WTC11 (cell line): ENCODE measurements at regions not wholly inside any gene's neighbourhood (a gene's known extent, or its start where the extent isn't known, plus 50 kb on each side); places are given as distances from the start of the nearest gene placed in this dataset.

ENCODE experiments used
- ATF1 ChIP-seq: sonication (generic); formaldehyde crosslinking; IDR thresholded peaks from 2 replicates; pipeline ENCODE4 v1.8.1; 2023; ENCODE audit warnings: mild to moderate bottlenecking, moderate library complexity, missing genetic modification reagents
- ATF2 ChIP-seq: sonication (generic); formaldehyde crosslinking; IDR thresholded peaks from 2 replicates; pipeline ENCODE4 v1.8.1; 2022; ENCODE audit warnings: low read depth, missing genetic modification reagents, borderline replicate concordance
- CTCF ChIP-seq: fragments of 200-600 bp; IDR thresholded peaks from 2 replicates; pipeline ENCODE4 v1.8.0; 2022; ENCODE audit warnings: antibody characterized with exemption
- ELF4 ChIP-seq: sonication (generic); formaldehyde crosslinking; IDR thresholded peaks from 2 replicates; pipeline ENCODE4 v1.8.1; 2022; ENCODE audit warnings: low read depth, mild to moderate bottlenecking, moderate library complexity, missing genetic modification reagents
- ESRRA ChIP-seq: sonication (generic); formaldehyde crosslinking; IDR thresholded peaks from 2 replicates; pipeline ENCODE4 v1.8.1; 2022; ENCODE audit warnings: mild to moderate bottlenecking, missing genetic modification reagents, borderline replicate concordance
- MAX ChIP-seq: sonication (generic); formaldehyde crosslinking; IDR thresholded peaks from 2 replicates; pipeline ENCODE4 v1.8.0; 2022; ENCODE audit warnings: mild to moderate bottlenecking, missing genetic modification reagents
- PREB ChIP-seq: sonication (generic); formaldehyde crosslinking; IDR thresholded peaks from 2 replicates; pipeline ENCODE4 v1.8.1; 2022; ENCODE audit warnings: mild to moderate bottlenecking, missing genetic modification reagents, moderate library complexity, borderline replicate concordance
- STAT6 ChIP-seq: sonication (generic); formaldehyde crosslinking; conservative IDR thresholded peaks from 2 replicates; pipeline ENCODE4 v1.8.1; 2023; ENCODE audit warnings: mild to moderate bottlenecking, low read depth, missing genetic modification reagents, moderate library complexity
- USF1 ChIP-seq: sonication (generic); formaldehyde crosslinking; IDR thresholded peaks from 2 replicates; pipeline ENCODE4 v1.8.0; 2022; ENCODE audit warnings: mild to moderate bottlenecking, missing genetic modification reagents
- ZNF121 ChIP-seq: sonication (generic); formaldehyde crosslinking; IDR thresholded peaks from 2 replicates; pipeline ENCODE4 v1.8.0; 2023; ENCODE audit warnings: missing genetic modification reagents
- ZNF138 ChIP-seq: sonication (generic); formaldehyde crosslinking; conservative IDR thresholded peaks from 2 replicates; pipeline ENCODE4 v1.8.1; 2022; ENCODE audit warnings: mild to moderate bottlenecking, moderate library complexity, missing genetic modification reagents
- ZNF512 ChIP-seq: sonication (generic); formaldehyde crosslinking; IDR thresholded peaks from 2 replicates; pipeline ENCODE4 v1.8.1; 2022; ENCODE audit warnings: missing genetic modification reagents, borderline replicate concordance

GRCh38 chr3:72316501-72317279, 531.6 kb downstream of the SHQ1 start:
- TF ChIP-seq ATF2 (CRISPR knock-in tag), result no peak
- TF ChIP-seq ZNF121 (CRISPR knock-in tag), result no peak
- TF ChIP-seq CTCF, result no peak
- no peak for TF ChIP-seq PREB (CRISPR knock-in tag)
- TF ChIP-seq STAT6 (CRISPR knock-in tag), result no peak
- TF ChIP-seq USF1, result no peak
- TF ChIP-seq ESRRA (CRISPR knock-in tag), result no peak
- TF ChIP-seq MAX (CRISPR knock-in tag), result no peak
- TF ChIP-seq ELF4 (CRISPR knock-in tag), result no peak
- TF ChIP-seq ATF1, result no peak
- TF ChIP-seq ZNF138 (CRISPR knock-in tag), result no peak
- no peak for TF ChIP-seq ZNF512
